DMS114 treated with DMSO at 0.1 percent for 48 hours (cell line): ENCODE measurements at regions not wholly inside any gene's neighbourhood (a gene's known extent, or its start where the extent isn't known, plus 50 kb on each side); places are given as distances from the start of the nearest gene placed in this dataset.
"Not testable (repeated sequence)": the region's sequence is repeated elsewhere in the genome, so short reads cannot be mapped to it uniquely, and the experiment has no call there.

Experiments
- DNase-seq: peaks from one replicate; lab custom pipeline; 2025; ENCODE audit not compliant: unreplicated experiment; lab: John Stamatoyannopoulos, UW

GRCh38 chr3:87895983-87896382 lies 162.8 kb downstream of the CGGBP1 start:
- DNase-seq = no peak

GRCh38 chr3:87873136-87873535 lies 185.7 kb downstream of the CGGBP1 start:
- no peak for DNase-seq

GRCh38 chr3:87867001-87867400 lies 191.8 kb downstream of the CGGBP1 start:
- no peak for DNase-seq

GRCh38 chr3:87856126-87856525 lies 202.7 kb downstream of the CGGBP1 start:
- DNase-seq = no peak

GRCh38 chr3:87855616-87856015 lies 203.2 kb downstream of the CGGBP1 start:
- no peak for DNase-seq

- DNase-seq = no peak
These were observed 203.6 kb downstream of the CGGBP1 start for GRCh38 chr3:87855211-87855610.

- DNase-seq = no peak
These were observed 210.8 kb downstream of the CGGBP1 start for GRCh38 chr3:87848003-87848402.

GRCh38 chr3:87837076-87837475 lies 221.7 kb downstream of the CGGBP1 start:
- no peak for DNase-seq

GRCh38 chr3:87836026-87836425 lies 222.8 kb downstream of the CGGBP1 start:
- DNase-seq = no peak

- DNase-seq = no peak
These were observed 223.6 kb downstream of the CGGBP1 start for GRCh38 chr3:87835236-87835635.

GRCh38 chr3:87834327-87834726 lies 224.5 kb downstream of the CGGBP1 start:
- no peak for DNase-seq

- no peak for DNase-seq
These were observed 225.8 kb downstream of the CGGBP1 start for GRCh38 chr3:87833039-87833377.

- no peak for DNase-seq
These were observed 230.8 kb downstream of the CGGBP1 start for GRCh38 chr3:87828046-87828445.

- no peak for DNase-seq
These were observed 236.2 kb downstream of the CGGBP1 start for GRCh38 chr3:87822563-87822962.

GRCh38 chr3:87813503-87813902 lies 245.3 kb downstream of the CGGBP1 start:
- not testable (repeated sequence) for DNase-seq

GRCh38 chr3:87811953-87812352 lies 246.9 kb downstream of the CGGBP1 start:
- no peak for DNase-seq

GRCh38 chr3:87810452-87811016 lies 248.3 kb downstream of the CGGBP1 start:
- DNase-seq = no peak

GRCh38 chr3:87805670-87806069 lies 253.1 kb downstream of the CGGBP1 start:
- DNase-seq = no peak

- no peak for DNase-seq
These were observed 257.4 kb downstream of the CGGBP1 start for GRCh38 chr3:87801409-87801808.

- DNase-seq = no peak
These were observed 258.3 kb downstream of the CGGBP1 start for GRCh38 chr3:87800516-87800915.

- DNase-seq = no peak
These were observed 260.2 kb downstream of the CGGBP1 start for GRCh38 chr3:87798567-87798947.

- no peak for DNase-seq
These were observed 260.8 kb downstream of the CGGBP1 start for GRCh38 chr3:87797872-87798566.

GRCh38 chr3:87796843-87797185 lies 262.0 kb downstream of the CGGBP1 start:
- no peak for DNase-seq
